Hematopoietic multipotent progenitor cell treated with erythropoietin and hydrocortisone succinate and interleukin-3 and kit ligand, for 17 days (in vitro differentiated cells): ENCODE measurements at regions not wholly inside any gene's neighbourhood (a gene's known extent, or its start where the extent isn't known, plus 50 kb on each side); places are given as distances from the start of the nearest gene placed in this dataset.

ENCODE experiments used
- DNase-seq: peaks from one replicate; pipeline ENCODE4 v3.0.0-alpha.2; 2015; ENCODE audit warnings: low spot score

DNA sequence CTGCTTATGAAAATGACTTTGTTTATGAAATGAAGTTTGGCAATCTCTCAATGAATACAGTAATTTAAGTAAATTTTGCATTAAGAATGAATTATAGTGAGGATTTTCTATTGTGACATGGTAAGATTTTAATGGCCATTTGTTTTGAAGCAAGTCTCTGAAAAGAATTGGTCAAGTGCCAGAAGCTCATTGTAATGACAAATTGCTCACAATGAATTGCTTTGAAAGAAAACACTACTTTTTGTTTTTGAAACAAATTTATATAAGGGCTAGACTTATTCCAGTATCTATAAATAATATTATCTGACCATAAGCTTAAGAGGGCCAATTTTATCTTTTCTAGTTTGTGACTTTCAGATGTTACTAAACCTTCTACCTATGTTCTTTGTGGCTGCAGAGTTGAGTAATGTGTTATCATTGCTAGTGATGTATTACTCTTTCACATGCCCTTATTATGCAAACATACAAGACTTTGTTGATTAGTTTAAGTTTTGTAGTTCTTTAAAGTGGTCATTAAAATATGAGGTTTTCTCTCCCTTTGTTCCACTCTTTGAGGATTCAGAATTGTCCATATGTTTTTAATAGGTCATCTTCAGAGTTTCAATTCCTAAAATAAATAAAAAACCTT, 93.0 kb upstream of the ZNF608 start:
- no peak for DNase-seq

DNA sequence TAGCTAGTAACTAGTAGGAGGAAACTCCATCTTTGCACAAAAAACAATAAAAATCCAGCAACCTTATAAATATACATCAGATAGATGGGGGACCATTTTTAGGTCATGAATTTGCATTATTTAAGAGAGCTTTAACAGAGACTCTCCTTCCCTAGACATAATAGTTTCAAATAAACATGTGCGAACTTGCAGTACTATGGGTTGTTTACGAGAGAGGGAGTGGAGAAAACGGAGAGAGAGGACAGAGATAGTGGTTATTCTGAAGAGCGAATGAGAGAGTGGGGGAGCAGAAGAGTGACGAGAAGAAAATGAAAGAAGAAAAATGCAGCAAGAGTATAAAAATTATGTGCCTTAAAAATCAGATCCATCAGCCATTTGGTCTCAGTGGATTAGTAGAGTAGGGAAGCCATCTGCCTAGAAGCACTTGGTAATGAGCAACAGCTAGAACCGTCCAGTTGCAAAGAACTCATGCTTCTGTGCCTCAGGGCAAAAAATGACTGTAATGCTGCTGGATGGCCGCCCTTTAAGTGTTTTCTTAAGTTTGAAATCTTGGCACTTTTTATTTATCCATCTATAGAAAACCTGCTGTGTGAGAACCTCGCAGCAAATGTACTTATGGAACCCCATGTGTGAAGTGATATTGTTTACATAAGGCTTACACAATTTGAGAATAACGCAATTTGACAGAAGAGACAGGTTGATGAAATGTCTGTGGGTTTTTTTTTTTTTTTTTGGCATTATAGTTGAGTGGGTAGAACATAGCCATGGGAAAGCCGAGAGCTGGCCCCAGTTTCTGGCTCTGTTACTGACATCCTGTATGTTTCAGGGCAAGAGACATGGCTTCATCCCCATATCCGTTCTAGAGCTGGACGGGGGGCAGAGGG, 95.6 kb upstream of the ZNF608 start:
- DNase-seq: no peak

DNA sequence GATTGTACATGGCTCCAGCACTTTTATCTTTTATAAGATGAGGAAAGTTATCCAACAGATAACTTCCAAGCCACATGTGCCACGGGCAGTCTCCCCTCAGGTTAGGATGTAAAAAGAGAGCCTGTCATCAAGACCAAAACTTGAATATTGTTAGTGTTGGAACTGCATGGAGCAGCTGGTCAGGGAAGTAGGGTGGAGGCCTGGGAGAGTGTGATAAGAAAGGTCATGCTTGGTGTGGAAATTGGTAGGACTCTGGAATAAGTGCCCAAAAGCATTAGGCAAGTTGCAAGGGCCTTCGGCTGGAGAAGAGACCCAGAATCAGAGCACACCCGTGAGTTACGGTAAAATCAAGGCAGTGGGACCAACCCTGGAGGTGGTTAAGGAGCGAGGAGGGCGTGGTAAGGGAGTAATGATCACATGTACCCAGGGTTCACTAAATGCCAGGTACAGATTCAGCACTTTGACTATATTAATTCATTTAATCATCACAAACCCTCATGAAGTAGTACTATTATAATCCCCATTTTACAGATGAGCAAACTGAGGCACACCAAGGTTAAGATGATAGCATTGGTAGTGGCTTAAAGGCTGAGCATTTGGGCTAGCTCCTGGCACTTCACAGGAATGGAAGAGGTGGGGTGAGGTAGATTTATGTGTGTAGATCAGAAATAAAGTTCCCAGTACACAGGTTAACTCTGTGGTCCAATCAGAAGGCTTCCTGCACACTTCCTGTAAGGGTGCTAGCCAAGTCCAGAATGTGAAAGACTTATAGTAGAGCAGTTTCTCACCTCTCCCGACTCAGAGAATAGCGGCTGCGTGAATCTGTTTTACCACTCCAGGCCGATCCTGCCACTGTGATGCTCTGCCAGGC, 96.5 kb upstream of the ZNF608 start:
- no peak for DNase-seq

DNA sequence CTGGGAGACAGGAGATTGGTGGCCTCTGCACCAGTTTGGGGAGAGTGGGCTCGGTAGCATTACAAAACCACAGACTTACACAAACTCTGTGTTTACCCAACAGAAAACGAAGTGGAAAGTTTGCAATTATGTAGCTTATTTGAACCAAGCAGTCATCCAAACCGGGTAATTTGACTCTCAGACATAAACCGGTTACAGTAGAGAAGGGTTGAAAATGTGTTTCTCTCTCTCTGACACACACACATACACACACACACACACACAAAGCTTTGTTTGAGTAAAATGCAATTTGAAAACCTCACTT, 97.1 kb upstream of the ZNF608 start:
- DNase-seq: no peak

DNA sequence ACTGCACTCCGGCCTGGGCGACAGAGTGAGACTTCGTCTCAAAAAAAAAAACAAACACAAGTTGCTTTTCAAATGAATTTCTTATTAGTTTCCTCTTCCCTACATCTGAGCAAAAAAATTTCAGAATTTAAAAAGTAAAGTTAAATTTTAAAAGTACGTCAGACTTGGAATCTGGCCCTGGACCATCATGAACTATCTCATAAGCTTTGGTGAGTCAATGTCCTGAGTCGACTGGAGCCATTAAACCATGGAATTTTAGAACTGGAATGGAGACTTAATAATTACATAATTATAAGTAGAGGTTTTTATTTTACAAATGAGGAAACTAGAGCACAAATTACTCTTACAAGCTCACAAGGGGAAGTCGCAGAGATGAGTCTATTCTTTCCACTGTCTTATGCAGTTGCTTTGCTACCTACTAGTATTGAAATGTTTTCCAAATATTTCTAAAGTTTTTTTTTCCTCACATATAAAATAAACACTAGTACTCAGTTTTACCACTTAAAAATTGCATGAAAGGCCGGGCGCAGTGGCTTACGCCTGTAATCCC, 98.0 kb upstream of the ZNF608 start:
- no peak for DNase-seq

DNA sequence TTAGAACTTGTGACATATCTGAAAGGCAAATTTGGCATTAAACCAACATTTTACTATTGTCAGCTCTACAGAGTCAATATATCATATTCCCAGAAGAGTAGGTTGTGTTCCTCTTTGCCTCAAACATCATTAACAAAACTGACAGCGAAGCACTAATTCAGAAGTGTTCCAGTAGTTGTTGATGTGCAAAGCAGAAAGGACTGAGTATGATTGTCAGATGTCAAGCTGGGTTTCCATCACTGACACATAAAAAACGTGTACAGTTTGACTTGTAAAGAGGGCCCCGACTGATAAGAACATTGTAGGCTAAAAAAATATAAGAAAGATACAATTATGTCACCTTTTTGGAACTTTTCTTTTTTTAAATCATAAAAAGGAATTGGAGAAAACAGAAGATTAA, 101.5 kb upstream of the ZNF608 start:
- no peak for DNase-seq

DNA sequence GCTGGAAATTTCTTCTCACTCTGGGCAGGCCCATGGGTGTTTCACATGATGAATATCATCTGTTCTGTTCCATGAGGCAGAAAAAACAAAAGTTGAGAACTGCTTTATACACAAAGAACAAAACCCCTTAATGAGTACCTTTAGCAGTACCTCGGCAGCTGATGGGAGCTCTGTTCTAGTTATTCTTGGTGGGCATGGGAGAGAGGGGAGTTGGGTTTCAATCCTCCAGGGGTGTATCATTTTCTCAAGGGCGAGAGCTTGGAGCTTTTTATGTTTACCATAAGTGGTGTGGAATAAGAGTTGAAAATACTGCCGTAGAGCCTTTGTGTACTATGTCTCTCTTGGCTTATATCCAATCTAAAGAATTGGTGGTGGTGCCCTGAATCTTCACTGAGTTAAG, 103.3 kb upstream of the ZNF608 start:
- no peak for DNase-seq

DNA sequence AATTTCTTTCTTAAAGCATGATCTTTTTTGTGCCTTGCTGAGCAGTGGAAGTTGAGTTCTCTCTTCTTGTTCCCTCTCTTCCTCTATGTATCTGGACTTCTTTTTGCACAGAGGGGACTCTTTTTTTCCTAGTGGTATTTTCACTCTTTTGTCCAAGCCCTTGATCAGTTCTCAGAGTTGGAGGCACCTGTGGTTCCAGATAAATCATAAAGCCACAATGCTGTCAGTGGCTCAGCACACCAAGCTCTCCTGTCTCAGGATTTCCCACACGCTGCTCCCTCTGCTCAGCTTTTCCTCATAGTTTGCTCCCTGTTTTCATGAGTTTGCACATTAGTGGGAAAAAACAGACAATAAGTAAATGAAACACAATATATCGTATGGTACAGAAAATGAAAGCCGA, 110.3 kb upstream of the ZNF608 start:
- DNase-seq: no peak

DNA sequence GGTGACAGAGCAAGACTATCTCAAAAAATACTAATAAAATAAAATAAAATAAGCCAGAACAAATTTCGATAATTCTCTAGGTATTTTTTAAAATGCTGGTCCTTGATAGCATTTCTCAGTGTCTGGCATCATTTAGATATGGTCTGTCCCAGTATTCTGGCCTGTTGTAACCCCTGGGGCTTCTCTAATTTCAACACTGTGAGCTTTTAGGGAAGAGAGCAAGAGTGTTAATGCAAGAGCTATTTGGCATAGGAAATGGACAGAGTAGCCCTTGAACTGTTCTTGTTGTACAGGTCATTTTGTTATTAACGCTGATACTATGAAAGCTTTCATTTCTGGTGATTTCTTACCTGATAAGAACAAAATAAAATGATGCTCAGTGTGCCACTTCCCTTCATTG, 112.2 kb upstream of the ZNF608 start:
- DNase-seq: no peak

DNA sequence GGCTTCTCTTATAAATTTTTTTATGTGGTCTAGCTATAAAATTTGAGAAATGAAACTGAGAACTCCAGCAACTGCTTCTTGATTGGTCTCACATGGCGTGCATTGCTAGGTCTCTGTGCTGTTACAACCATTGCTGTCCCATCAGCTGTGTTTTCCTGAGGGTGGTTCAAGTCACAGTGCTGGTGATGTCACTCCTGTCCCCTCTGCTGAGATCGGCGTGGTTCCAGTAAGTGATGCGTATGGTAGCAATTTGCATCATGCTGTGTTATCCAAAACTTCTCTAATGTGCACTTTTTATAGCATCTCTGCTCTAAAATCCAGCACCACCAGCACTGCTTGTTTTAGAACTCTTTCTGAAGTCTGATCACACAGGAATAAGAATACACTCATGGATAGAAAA, 112.6 kb upstream of the ZNF608 start:
- no peak for DNase-seq

DNA sequence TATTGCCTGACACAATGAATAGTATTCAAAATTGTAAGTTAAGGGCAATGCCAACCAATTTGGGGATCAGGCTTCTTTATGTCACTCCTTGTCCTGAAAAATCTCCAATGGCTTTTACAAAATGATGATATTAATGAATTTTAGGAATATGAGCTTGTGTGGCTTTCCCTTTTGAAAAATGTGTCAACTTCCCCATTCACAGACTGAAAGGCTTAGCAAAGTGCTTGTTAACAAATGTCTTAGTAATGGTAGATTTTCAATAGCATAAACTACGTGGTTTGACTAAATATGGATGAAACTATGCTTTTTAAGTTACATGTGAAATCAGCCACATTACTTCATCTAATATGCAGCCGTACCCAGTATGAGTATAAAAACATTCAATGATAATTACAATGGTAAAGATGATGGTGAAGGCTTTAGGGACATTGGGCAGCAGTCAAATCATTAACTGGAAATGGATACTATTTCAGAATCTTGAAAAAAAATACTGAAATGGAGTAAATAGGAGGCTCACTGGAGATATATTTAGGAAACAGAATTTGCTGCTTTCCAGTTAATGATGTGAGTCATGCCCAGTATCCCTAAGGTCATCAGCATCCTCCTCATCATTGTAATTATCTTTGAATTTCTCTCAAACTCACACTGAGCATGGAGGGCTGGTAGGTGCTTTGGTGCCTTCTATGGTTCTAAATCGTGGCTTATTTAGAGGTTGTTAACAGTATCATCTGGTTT, 113.3 kb upstream of the ZNF608 start:
- DNase-seq: no peak

DNA sequence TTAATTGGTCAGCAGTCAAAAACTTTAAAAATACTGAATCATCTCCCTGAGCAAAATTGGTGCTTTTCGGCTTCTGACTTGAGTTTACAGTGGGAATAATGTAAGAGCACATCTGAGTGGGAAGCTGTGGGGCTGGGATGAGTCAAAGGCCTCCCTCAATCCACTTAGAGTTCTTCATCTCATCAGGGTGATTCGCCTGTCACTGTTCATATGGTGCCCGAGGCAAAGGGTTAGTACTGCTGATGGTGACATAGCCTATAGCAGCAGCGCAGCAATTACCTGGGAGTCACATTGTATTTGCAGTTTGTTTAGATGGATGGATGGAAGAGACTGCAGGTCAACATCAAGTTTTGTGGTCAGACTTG, 113.8 kb upstream of the ZNF608 start:
- no peak for DNase-seq

DNA sequence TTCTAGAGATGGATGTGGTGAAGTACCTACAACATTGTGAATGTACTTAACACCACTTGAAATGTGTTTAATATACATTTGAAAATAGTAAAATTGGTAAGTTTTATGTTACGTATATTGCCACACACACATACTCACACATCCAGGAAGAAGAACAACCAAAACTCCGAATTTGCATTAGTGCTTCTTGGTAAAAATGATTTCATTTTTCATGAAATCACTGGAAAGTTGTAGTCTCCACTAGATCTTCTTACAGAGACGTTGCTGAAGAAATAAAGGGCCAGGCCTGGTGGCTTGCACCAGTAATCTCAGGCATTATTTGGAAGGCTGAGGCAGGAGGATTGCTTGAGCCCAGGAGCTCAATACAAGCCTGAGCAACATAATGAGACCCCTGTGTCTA, 118.6 kb upstream of the ZNF608 start:
- no peak for DNase-seq

DNA sequence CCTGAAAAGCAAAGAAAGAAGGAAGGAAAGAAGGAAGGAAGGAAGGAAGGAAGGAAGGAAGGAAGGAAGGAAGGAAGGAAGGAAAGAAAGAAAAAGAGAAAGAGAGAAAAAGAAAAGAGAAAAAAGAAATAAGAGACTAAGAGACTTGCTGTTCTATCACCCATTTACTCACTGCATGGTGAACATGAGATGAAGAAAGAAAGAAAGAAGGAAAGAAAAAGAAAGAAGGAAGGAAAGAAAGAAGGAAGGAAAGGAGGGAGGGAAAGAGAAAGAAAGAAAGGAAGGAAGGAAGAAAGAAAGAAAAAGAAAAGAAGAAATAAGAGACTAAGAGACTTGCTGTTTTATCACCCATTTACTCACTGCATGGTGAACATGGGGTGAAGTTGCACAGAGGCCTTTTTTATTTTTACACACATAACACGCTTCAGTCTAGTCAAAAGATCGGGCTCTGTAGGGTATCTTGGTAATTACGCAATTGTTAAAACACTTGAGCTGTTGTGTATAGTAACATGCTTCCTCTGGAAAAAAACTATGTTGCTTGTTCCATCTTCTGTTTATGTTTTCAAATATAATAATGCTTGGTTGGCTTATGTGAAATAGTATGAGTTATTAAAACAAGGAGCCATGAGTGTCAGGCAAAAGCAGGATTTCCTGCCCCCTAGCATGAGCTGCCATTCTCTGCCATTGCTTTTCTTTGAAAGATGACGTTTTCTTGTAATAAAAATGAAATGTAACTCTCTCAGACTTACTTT, 119.3 kb upstream of the ZNF608 start:
- DNase-seq: no peak

DNA sequence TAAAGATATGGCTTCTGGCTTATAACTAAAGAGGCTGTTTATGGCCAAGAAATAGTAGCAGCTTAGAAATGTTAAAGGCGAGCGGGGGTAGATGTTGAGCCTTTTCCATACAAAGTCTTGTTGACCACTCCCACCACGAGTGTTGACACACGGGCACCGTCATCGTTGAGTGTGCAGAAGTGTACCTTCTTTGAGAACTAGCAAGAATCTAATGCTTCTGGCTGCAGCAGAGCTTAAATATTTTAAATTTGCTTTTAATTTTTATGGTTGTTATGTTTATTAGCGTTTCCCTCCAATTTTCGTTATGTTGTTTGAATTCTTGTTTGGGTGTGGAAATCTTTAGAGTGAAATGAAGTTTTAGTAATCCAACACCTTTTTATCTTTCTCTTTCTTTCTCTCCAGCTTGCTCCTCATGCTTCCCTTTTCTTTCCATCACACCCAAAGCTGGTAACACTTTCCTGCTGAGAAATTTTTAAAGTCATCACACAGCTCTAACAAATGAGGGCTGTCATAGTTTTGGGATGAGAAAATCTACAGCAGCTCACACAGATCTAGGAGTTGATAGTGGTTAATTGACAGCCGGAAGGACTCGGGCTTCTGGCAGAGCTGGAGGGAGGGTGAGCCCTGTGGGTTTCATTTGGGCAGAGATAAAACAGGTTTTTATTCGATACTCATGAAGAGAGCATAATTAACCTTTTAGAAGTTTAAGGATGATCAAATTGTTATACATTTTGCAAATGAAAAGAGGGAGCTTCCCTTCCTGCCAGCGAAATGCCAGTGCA, 120.1 kb upstream of the ZNF608 start:
- no peak for DNase-seq

DNA sequence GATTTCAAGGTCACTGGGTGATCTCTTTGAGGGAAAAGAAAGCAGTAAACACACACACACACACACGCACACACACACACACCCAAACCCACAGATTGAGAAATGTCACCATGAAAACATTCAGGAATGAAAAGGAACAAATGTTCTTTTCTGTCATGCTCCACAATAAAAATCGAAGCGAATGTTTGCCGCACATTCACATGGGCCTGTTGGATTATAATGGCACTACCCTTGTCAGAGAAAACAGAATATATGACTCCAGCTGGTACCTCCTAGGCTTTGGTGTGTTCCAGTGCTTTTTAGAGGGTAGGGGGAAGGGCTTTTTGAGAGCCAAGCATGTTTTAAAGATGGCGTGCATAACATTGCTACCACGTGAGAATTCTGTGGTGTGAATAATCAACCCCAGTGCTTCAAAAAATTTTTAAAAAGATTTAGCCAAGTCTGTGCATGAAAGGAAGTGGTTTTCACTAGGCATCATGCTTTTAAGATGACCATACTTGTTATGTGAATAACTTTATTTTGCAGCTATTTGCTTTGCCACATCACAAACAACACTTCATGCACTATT, 120.8 kb upstream of the ZNF608 start:
- no peak for DNase-seq

DNA sequence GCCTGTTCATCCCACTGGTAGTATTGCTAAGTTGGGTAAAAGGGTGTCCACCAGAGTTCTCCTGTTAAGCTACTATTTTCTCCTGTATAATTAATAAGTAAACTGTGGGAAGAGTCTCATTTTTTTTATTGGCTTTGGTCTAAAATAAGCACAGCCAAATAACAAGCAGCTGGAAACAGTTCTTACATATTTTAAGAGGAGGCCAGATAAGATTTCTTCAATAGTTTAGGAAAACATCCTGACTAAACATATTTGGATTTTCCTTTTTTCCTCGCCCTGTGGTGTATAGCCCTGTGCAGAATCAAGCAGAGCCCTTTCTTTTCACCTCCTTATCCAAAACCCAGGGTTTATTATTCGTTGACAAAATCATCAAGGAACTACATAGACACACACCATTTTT, 122.2 kb upstream of the ZNF608 start:
- no peak for DNase-seq

DNA sequence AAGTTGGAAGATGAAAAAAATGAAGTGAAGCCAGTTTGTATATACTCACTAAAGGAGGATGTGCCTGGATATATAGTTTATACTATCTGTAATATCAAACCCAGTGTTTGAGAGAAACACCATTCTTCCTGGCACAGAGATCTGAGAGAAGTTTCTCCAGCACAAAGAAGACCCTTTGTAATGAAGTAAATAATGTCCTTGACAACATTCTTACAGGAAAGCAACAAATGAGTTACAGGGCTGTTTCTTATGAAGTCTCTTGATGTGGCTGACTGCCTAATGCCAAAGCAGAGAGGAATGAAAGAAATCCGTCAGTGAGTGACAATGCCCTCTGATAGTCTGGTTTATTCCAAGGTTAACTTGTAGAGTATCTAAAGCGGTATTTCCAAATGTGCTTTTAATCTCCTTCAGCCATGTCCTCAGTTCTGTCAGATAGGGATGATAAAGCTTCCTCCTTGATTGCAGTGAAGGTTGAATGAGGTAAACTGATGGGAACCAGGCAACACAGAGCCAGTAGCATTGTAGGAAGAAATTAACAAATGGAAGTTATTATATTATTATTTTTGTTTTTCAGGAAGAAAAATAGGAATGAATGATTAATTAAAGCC, 123.1 kb upstream of the ZNF608 start:
- no peak for DNase-seq

DNA sequence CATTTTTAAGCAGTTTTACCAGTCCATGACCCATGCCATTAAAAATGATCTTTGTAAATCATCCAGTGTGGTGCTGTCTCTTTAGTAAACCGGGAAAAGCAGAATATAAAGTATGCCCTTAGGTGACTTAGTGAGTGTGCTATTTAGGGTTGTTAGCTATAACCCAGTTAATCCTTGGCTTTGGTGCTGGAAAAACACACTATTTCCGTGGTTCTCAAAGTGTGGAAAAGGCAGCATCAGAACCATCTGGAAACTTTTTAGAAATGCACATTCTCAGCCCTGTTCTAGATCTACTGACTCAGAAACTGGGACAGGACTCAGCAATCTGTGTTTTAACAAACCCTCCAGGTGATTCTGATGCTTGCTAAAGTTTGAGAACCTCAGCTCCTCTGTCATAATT, 123.6 kb upstream of the ZNF608 start:
- no peak for DNase-seq

DNA sequence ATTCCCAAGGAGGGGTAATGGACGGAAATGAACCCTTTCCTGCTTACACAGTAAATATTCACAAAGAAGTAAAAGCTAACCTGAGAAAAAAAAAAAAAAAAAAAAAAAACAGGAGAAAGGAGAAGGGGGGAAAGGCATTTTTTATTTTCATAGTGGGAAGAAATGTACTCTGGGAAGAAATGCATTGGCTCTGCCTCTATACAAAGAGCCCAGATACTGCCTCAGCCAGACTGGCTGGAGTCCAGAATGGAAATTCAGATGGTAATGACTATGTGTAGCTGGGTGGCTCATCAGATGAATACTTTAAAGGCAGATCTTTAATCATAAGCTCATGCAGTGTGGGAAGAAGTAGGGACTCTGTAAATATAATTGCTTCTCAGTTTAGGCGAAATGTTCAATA, 124.9 kb upstream of the ZNF608 start:
- no peak for DNase-seq
